IPS-NIHi7 (cell line): ENCODE measurements at regions not wholly inside any gene's neighbourhood (a gene's known extent, or its start where the extent isn't known, plus 50 kb on each side); places are given as distances from the start of the nearest gene placed in this dataset.
A peak's percentile ranks its signal among the peaks of the same experiment; 100 is the strongest.

Source experiments
- DNase-seq: peaks from one replicate; pipeline ENCODE4 v3.0.0; 2012; ENCODE audit warnings: mixed read lengths; ENCODE audit errors: extremely low spot score

DNA sequence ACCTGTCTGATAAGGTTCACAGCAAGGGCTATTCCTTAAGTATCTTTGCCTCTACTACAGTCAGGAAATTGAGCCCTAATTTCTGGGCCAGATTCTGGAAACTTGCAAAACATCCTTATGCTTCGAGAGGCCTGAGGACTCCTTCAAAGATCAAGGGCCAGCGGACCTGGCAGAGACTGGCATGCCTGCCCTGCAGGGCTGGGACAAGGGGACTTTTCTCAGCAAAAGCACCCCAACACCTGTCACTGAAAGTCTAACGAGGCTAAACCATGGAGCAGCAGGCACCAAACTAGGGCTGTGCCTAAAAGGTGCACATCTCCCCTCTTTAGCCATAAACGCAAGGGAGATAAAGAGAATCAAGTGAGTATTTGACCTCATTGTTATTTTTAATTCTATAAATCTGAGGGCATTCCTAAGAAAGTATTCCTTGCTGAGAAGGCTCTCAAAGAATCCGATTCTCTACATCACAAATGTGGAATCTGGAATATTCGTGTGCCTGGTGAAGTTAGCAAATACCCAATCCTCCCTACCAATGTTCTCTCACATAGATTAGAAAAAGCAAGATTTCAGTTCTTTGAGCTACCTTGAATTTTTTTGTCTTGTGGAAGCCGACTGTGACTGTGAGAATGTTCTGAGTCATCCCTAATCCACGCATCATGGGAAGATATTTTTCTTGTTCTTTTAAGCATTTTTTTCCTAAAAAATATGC, 328.2 kb upstream of the NOVA1 start:
- DNase-seq = no peak

GRCh38 chr14:26926585-26926984, 328.8 kb upstream of the NOVA1 start:
- no peak for DNase-seq

DNA sequence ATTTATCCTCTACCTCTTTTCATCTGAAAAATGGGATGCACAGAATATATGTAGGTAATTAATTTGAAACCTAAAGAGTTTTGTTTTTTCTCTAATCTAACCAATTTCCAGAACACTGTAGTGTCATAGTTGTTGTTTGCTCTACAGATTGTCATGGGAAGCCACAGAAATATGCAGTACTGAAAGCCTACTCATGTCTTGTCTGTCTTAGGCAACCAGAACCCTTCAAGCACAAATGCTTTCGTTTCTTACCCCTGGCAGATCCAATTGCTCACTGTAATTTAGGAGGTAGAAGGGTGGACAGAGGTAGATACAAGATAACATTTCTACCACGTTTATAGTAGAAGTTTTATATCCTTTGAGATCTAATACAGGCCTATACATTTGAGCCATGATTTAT, 330.2 kb upstream of the NOVA1 start:
- no peak for DNase-seq

DNA sequence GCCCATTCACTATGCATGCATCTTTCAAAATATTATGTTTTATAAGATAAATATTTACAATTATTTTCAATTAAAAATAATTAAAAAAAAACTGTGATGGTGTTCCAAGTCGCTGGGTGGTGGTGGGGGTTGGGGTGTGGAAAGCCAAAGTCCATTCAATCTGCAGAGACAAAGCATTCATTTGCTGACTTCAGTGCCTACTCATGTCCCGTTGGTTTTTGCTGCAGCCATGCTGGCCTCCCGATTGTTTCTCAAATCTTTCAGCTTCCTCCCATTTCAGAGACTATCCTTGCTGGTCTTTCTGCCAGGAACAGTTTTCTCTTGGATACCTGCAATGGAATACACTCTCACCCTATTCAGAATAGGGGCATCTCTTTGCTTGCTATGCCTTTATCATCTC, 331.5 kb upstream of the NOVA1 start:
- DNase-seq = no peak

- DNase-seq = no peak
Measured at GRCh38 chr14:26930576-26930975, 332.7 kb upstream of the NOVA1 start.

DNA sequence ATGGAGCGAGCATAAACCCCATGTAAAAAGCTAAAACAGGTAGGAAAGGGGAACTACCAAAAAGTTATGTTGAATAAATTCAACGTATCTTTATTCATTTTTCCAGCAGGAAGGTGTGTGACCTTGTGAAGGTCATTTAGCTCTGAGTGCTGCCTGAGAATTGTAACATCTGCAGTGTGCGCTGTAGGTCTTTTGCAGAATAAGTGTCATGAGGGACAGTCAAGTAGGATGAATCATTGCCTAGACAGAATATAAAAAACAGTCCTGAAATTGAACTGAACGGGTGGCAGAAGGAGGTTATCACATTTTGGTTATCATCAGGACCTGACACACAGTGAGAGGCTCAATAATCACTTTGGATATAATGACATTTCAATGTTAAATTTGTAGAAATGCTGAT, 334.8 kb upstream of the NOVA1 start:
- no peak for DNase-seq

DNA sequence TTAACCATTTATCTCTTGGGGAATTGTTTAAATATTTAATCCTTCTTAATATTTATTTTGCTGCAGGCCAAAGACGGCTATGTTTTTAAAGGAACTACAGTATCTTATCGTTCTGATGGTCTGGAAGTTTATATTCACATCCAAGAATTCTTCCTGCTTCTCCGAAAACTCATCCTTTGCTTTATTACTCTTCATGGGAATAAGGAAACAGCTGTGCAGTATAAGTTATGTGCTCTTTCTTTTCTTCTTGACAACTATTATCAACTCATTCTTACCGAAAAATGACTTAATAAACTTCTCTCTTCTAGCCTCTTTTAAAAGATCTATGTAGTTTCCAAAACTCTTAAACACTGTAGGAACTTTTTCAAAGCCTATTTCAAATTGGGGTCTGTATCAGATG, 335.6 kb upstream of the NOVA1 start:
- DNase-seq = no peak

DNA sequence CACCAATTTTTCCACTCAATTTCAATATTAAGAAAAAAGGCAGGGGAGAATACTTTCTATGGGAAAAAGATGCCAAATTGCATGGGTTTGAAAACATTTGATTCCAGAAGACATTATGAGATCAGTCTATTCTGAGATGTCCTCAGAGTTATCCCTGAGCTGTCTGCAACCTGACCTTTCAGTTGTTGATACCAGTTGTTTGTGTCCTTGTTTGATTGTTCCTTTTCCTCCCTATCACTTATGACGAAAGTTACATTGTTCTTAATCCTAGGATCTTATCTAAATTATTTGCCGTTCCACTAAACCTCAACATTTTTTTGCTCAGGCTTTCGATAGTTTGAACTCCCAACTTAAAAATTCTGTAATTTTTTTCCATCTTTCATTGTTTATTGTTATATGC, 336.3 kb upstream of the NOVA1 start:
- no peak for DNase-seq

- no peak for DNase-seq
Measured at GRCh38 chr14:26935733-26936132, 337.9 kb upstream of the NOVA1 start.

DNA sequence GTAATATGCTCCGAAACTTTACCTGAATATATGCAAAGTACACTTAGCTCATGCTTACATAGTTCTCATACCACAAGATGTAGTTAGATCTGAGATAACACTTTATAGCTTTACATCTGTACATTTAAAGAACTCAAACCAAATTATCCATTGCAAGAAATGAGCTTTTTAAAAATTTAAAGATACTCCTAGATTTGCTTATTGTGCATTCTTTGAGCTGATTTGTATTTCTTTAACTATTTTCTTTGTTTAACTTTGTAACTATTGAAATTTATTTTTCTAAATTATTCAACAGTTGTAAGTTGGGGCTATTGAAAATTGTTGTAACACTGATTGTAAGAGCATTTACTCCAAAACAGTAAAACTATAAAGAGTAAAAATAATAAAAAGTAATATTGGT, 340.2 kb upstream of the NOVA1 start:
- DNase-seq = no peak

DNA sequence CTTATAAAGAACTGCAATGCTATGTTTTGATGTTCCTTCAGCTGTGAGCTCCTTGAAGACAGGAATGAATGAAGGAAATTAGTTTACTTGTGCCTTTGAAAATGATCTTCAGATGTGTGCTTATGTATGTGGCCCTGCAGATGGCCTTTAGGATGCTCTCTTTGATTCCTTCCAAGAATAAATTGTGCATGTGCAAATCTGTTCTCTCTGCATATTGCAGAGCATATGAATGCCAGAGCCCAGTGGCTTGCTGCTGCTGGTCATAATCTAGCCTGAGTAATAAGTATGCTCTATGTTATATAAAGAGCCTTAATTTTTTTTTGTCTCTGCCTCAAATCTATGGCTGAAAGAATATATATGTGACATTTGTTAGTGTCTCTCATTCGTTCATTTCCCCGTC, 341.9 kb upstream of the NOVA1 start:
- DNase-seq = no peak

- no peak for DNase-seq
Measured at GRCh38 chr14:26941521-26941920, 343.7 kb upstream of the NOVA1 start.

DNA sequence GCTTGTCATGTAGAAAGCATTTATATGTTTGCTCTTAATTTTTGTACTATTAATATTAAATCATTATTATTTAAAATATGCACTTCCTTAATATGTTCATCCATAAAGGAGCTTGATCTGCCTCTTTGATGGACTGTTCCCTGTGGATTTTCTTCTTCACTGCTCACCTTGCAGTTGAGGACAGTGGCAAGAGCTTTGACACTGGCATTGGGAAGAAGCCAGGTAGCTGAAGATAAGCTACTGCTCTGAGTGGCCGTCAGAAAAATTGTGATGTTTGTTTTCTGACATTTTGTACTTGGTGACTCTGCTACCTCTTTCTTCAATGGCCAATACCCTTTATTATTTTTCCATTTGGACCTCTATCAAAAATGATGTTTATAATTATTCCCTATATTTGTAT, 349.4 kb upstream of the NOVA1 start:
- DNase-seq = no peak

DNA sequence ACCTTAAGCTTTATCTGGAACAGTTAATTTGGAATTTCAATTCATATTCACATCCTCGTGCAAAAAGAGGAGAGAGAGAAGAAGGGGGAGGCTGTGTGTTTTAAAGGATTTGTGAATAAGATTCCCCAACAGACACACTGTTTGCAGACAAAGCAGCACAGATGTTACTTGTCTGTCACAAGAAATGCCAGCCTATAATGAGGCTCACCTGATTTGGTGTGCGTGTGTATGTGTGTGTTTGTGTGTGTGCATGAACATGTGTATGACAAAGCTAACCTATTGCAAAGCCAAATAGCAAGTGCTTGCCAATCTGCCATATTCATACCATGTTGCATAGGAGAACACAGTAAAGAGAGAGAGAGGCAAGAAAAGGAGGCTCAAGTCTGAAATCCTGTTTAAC, 361.6 kb upstream of the NOVA1 start:
- no peak for DNase-seq

DNA sequence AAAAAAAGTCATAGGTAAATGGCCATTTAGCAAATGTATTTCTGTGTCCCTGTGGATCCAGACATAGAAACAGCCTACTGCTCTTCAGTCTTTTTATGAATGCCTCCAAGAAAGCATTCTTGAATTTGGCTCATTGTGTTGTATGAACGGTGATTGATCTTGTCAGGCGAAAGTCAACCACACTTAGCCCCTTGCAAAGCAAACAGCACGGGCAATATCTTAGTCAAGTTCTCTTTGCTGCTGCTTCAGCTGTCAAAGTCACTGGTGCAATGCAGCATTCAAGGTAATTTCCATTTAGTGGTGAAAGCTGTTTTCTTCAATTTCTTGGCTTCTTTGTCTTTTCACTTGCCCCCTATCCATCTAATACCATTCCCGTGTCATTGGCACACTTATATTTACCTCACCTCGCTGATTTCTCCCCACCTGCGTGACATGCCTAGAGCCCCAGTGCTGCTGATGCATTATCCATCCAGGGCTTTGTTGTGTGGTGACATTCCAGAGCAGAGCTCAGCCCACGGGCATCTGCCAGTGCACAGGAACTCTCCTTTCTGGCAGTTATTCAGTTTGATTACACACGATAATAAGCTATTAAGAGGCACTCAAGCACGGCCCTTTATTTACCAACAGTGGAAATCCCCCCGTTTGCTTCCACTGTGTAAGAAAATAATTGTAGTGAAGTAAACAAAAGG, 362.3 kb upstream of the NOVA1 start:
- peak; percentile 8 for DNase-seq

DNA sequence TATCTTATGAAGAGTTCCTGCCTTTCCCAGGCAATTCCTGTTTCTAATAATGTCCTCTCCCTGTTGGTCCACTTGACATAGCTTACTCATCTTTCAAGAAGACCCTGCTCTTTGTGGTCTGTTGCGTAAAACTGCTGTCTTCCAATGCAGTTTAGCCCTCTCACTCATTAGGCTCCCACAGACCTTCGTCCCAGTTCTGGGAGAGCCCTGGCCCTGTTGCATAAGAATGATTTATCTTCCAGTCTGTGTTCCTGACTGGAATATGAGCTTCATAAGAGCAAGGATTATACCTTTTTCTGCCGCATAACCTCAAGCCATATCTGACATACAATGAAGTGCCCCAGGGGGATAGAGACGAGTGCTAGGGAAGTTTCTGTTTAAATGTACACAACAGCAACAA, 365.9 kb upstream of the NOVA1 start:
- DNase-seq = no peak

- DNase-seq = no peak
Measured at GRCh38 chr14:26965490-26965889, 367.7 kb upstream of the NOVA1 start.

GRCh38 chr14:26966908-26967307, 369.1 kb upstream of the NOVA1 start:
- DNase-seq = peak; percentile 7

DNA sequence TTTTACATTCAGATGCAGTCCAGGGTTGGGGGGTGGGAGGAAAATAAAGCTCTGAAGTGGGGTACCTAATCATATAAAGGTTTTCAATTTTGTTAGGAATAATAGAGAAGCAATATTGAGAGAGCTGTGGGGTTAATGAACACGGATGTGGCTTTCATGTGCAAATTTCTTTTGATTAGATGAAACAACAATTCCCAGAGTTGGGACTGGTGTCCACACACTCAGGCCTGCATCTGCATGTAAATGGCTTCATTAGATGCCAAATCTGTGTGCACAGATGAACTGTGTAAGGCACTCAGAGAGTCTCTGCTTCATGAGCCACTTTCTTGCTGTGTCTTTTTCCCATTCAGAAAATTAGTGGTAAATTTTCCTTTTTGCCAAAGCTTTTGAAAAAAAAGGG, 377.1 kb upstream of the NOVA1 start:
- no peak for DNase-seq

- DNase-seq = no peak
Measured at GRCh38 chr14:26982071-26982470, 384.2 kb upstream of the NOVA1 start.

DNA sequence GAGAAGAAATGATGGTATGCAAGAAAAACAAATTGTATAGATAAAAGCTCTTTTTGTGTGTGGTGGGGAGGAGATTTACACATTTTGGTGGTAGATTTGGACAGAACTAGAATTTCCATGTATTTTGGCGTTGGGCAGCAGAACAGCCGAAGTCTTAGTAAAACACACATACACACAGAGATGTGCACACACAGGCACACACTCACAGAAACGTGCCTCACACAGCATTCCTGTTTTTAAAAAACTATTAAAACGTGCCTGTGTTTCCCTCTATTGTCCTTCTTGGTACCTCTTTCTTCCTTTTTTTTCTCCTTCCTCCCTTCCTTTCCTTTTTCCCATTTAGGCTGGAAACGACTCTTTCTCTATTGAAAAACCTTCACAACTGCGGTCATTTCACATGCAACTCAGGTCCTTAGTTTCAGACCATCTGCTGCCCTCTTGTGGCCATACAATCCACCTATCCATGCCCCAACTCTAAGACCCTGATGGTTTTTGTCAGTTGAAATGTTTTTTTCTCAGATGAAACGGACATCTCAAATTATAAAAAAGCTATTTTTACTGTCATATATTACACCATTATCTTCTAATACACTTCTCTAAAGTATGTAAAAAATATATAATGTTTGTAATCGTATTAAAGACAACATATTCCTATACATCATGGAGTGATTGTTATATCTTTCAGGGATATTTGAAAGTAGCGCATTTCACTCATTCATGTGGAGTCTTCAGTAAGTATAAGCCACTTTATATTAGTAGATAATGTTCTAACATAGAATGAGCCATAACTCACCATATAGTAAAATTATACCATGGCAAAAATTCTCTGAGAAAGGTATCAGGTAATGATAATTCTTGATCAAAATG, 386.7 kb upstream of the NOVA1 start:
- DNase-seq = peak; percentile 37

- no peak for DNase-seq
Measured at GRCh38 chr14:26987744-26988363, 390.0 kb upstream of the NOVA1 start.
